ENCODE measurements at regions not wholly inside any gene's neighbourhood (a gene's known extent, or its start where the extent isn't known, plus 50 kb on each side); places are given as distances from the start of the nearest gene placed in this dataset.
"Not testable (repeated sequence)": the region's sequence is repeated elsewhere in the genome, so short reads cannot be mapped to it uniquely, and the experiment has no call there.

- H4K20me1 ChIP-seq (ENCODE audit: insufficient read depth, low read length, poor library complexity, severe bottlenecking); H2AFZ ChIP-seq (ENCODE audit: low read length); H3K4me1 ChIP-seq (ENCODE audit: insufficient read depth, low read length, poor library complexity, severe bottlenecking); H3K36me3 ChIP-seq (ENCODE audit: insufficient read depth, low read length); H3K79me2 ChIP-seq (ENCODE audit: insufficient read depth, low read length); H3K9me3 ChIP-seq (ENCODE audit: insufficient read depth, low read depth, low read length); H3K27me3 ChIP-seq (ENCODE audit: insufficient read depth, low read length, poor library complexity, severe bottlenecking); H3K9me2 ChIP-seq (replicated peaks; ENCODE audit: low read depth, low read length); H3F3A ChIP-seq (ENCODE audit: low read depth); H3K4me3 ChIP-seq (ENCODE audit: low read length, poor library complexity, severe bottlenecking); H3K4me2 ChIP-seq (ENCODE audit: low read depth, low read length, poor library complexity, severe bottlenecking); H3K9ac ChIP-seq (ENCODE audit: low read depth, low read length, poor library complexity, severe bottlenecking): not testable (repeated sequence)
These were observed 160.4 kb downstream of the NPIPB11 start for GRCh38 chr16:29246091-29246490.

GRCh38 chr16:29237971-29238370, 168.5 kb downstream of the NPIPB11 start:
- H3K9me3 ChIP-seq (ENCODE audit: insufficient read depth, low read depth, low read length) = no peaks in the 10 kb centered on the region
- no peaks in the 10 kb centered on the region for H4K20me1 ChIP-seq (ENCODE audit: insufficient read depth, low read length, poor library complexity, severe bottlenecking)
- H3K79me2 ChIP-seq (ENCODE audit: insufficient read depth, low read length) = no peaks in the 10 kb centered on the region
- no peak overlapping the region for H3K4me2 ChIP-seq (ENCODE audit: low read depth, low read length, poor library complexity, severe bottlenecking)
- no peaks in the 10 kb centered on the region for H3K4me1 ChIP-seq (ENCODE audit: insufficient read depth, low read length, poor library complexity, severe bottlenecking)
- H3K4me3 ChIP-seq (ENCODE audit: low read length, poor library complexity, severe bottlenecking) = no peak overlapping the region
- no peaks in the 10 kb centered on the region for H3F3A ChIP-seq (ENCODE audit: low read depth)
- H3K9me2 ChIP-seq (replicated peaks; ENCODE audit: low read depth, low read length) = no peaks in the 10 kb centered on the region
- TF ChIP-seq CTCF (conservative IDR thresholded peaks at IDR 0.05; ENCODE audit: low read length) (no peak), EZH2phosphoT487 (IDR thresholded peaks at IDR 0.05; ENCODE audit: borderline replicate concordance) (no peak)
- H3K9ac ChIP-seq (ENCODE audit: low read depth, low read length, poor library complexity, severe bottlenecking) = no peak overlapping the region
- H3K36me3 ChIP-seq (ENCODE audit: insufficient read depth, low read length) = no peaks in the 10 kb centered on the region
- no peaks in the 10 kb centered on the region for H3K27me3 ChIP-seq (ENCODE audit: insufficient read depth, low read length, poor library complexity, severe bottlenecking)
- H2AFZ ChIP-seq (ENCODE audit: low read length) = no peak overlapping the region

GRCh38 chr16:29237495-29237894, 169.0 kb downstream of the NPIPB11 start:
- H3K9ac ChIP-seq (ENCODE audit: low read depth, low read length, poor library complexity, severe bottlenecking); H3K9me3 ChIP-seq (ENCODE audit: insufficient read depth, low read depth, low read length); H3F3A ChIP-seq (ENCODE audit: low read depth); H3K4me3 ChIP-seq (ENCODE audit: low read length, poor library complexity, severe bottlenecking); H3K4me1 ChIP-seq (ENCODE audit: insufficient read depth, low read length, poor library complexity, severe bottlenecking); H3K4me2 ChIP-seq (ENCODE audit: low read depth, low read length, poor library complexity, severe bottlenecking); H3K27me3 ChIP-seq (ENCODE audit: insufficient read depth, low read length, poor library complexity, severe bottlenecking); H3K79me2 ChIP-seq (ENCODE audit: insufficient read depth, low read length); H3K36me3 ChIP-seq (ENCODE audit: insufficient read depth, low read length); H3K9me2 ChIP-seq (replicated peaks; ENCODE audit: low read depth, low read length); H4K20me1 ChIP-seq (ENCODE audit: insufficient read depth, low read length, poor library complexity, severe bottlenecking); H2AFZ ChIP-seq (ENCODE audit: low read length): not testable (repeated sequence)

GRCh38 chr16:29237023-29237422, 169.5 kb downstream of the NPIPB11 start:
- not testable (repeated sequence) for H3K27me3 ChIP-seq (ENCODE audit: insufficient read depth, low read length, poor library complexity, severe bottlenecking); H3K4me3 ChIP-seq (ENCODE audit: low read length, poor library complexity, severe bottlenecking); H3K79me2 ChIP-seq (ENCODE audit: insufficient read depth, low read length); H3K4me1 ChIP-seq (ENCODE audit: insufficient read depth, low read length, poor library complexity, severe bottlenecking); H4K20me1 ChIP-seq (ENCODE audit: insufficient read depth, low read length, poor library complexity, severe bottlenecking); H2AFZ ChIP-seq (ENCODE audit: low read length); H3F3A ChIP-seq (ENCODE audit: low read depth); H3K4me2 ChIP-seq (ENCODE audit: low read depth, low read length, poor library complexity, severe bottlenecking); H3K9me3 ChIP-seq (ENCODE audit: insufficient read depth, low read depth, low read length); H3K36me3 ChIP-seq (ENCODE audit: insufficient read depth, low read length); H3K9me2 ChIP-seq (replicated peaks; ENCODE audit: low read depth, low read length); H3K9ac ChIP-seq (ENCODE audit: low read depth, low read length, poor library complexity, severe bottlenecking)

- H3K4me3 ChIP-seq (ENCODE audit: low read length, poor library complexity, severe bottlenecking); H3K36me3 ChIP-seq (ENCODE audit: insufficient read depth, low read length); H3F3A ChIP-seq (ENCODE audit: low read depth); H3K27me3 ChIP-seq (ENCODE audit: insufficient read depth, low read length, poor library complexity, severe bottlenecking); H3K9me3 ChIP-seq (ENCODE audit: insufficient read depth, low read depth, low read length); H3K79me2 ChIP-seq (ENCODE audit: insufficient read depth, low read length); H3K9me2 ChIP-seq (replicated peaks; ENCODE audit: low read depth, low read length); H2AFZ ChIP-seq (ENCODE audit: low read length); H3K4me1 ChIP-seq (ENCODE audit: insufficient read depth, low read length, poor library complexity, severe bottlenecking); H4K20me1 ChIP-seq (ENCODE audit: insufficient read depth, low read length, poor library complexity, severe bottlenecking); H3K9ac ChIP-seq (ENCODE audit: low read depth, low read length, poor library complexity, severe bottlenecking); H3K4me2 ChIP-seq (ENCODE audit: low read depth, low read length, poor library complexity, severe bottlenecking): not testable (repeated sequence)
These were observed 170.6 kb downstream of the NPIPB11 start for GRCh38 chr16:29235836-29236370.

GRCh38 chr16:29234536-29235275, 171.8 kb downstream of the NPIPB11 start:
- H4K20me1 ChIP-seq (ENCODE audit: insufficient read depth, low read length, poor library complexity, severe bottlenecking); H3K36me3 ChIP-seq (ENCODE audit: insufficient read depth, low read length); H3K9me2 ChIP-seq (replicated peaks; ENCODE audit: low read depth, low read length); H2AFZ ChIP-seq (ENCODE audit: low read length); H3K9ac ChIP-seq (ENCODE audit: low read depth, low read length, poor library complexity, severe bottlenecking); H3K4me1 ChIP-seq (ENCODE audit: insufficient read depth, low read length, poor library complexity, severe bottlenecking); H3K4me3 ChIP-seq (ENCODE audit: low read length, poor library complexity, severe bottlenecking); H3K27me3 ChIP-seq (ENCODE audit: insufficient read depth, low read length, poor library complexity, severe bottlenecking); H3F3A ChIP-seq (ENCODE audit: low read depth); H3K79me2 ChIP-seq (ENCODE audit: insufficient read depth, low read length); H3K4me2 ChIP-seq (ENCODE audit: low read depth, low read length, poor library complexity, severe bottlenecking); H3K9me3 ChIP-seq (ENCODE audit: insufficient read depth, low read depth, low read length): not testable (repeated sequence)

Data from Loucy (cell line).